GM06990 (cell line): ENCODE measurements at regions not wholly inside any gene's neighbourhood (a gene's known extent, or its start where the extent isn't known, plus 50 kb on each side); places are given as distances from the start of the nearest gene placed in this dataset.

Experiments
- DNase-seq: peaks from one replicate; pipeline ENCODE4 v3.0.0-alpha.2; 2011; ENCODE audit not compliant: insufficient read length; ENCODE audit errors: extremely low read depth
- H3K27me3 ChIP-seq: replicated peaks from 2 replicates; pipeline ENCODE4 v1.6.0; 2011; ENCODE audit warnings: low read length; ENCODE audit not compliant: control insufficient read depth, insufficient read depth
- H3K36me3 ChIP-seq: 2 replicates; pipeline ENCODE4 v1.5.1; 2011; ENCODE audit warnings: low read length; ENCODE audit not compliant: control insufficient read depth, insufficient read depth
- H3K4me3 ChIP-seq: replicated peaks from 2 replicates; pipeline ENCODE4 v1.5.1; 2011; ENCODE audit warnings: low read depth, mild to moderate bottlenecking, control low read depth, low read length
- TF ChIP-seq, protein P1 (sequence below): IDR thresholded peaks from 2 replicates; pipeline ENCODE4 v1.5.1; 2011; ENCODE audit warnings: low read length, control low read depth, mild to moderate bottlenecking, inconsistent platforms; ENCODE audit not compliant: insufficient read depth, poor library complexity, severe bottlenecking

DNA sequence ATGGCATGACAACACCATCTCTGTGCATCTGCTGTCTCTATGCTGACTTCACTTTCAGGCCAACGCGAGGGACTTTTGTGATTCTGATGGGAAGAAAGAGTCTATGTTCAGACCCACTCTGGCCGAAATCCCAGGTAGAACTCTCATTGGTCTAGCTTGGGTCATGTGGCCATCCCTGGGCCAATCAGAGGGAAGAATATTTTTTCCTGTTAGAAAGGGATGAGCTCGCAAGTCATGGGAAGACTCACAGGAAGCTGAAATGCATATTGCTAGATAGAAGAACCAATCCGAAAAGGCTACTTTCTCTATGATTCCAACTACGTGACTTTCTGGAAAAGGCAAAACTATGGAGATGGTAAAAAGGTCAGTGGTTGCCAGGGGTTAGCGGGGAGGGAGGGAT is 56.0 kb upstream of the LINC01488 start:
- Histone ChIP-seq H3K4me3 (no peak overlapping the region), H3K36me3 (no peaks in the 10 kb centered on the region), H3K27me3 (no peaks in the 10 kb centered on the region)
- DNase-seq = no peak
- TF ChIP-seq, protein P1, sequence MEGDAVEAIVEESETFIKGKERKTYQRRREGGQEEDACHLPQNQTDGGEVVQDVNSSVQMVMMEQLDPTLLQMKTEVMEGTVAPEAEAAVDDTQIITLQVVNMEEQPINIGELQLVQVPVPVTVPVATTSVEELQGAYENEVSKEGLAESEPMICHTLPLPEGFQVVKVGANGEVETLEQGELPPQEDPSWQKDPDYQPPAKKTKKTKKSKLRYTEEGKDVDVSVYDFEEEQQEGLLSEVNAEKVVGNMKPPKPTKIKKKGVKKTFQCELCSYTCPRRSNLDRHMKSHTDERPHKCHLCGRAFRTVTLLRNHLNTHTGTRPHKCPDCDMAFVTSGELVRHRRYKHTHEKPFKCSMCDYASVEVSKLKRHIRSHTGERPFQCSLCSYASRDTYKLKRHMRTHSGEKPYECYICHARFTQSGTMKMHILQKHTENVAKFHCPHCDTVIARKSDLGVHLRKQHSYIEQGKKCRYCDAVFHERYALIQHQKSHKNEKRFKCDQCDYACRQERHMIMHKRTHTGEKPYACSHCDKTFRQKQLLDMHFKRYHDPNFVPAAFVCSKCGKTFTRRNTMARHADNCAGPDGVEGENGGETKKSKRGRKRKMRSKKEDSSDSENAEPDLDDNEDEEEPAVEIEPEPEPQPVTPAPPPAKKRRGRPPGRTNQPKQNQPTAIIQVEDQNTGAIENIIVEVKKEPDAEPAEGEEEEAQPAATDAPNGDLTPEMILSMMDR = no peak

DNA sequence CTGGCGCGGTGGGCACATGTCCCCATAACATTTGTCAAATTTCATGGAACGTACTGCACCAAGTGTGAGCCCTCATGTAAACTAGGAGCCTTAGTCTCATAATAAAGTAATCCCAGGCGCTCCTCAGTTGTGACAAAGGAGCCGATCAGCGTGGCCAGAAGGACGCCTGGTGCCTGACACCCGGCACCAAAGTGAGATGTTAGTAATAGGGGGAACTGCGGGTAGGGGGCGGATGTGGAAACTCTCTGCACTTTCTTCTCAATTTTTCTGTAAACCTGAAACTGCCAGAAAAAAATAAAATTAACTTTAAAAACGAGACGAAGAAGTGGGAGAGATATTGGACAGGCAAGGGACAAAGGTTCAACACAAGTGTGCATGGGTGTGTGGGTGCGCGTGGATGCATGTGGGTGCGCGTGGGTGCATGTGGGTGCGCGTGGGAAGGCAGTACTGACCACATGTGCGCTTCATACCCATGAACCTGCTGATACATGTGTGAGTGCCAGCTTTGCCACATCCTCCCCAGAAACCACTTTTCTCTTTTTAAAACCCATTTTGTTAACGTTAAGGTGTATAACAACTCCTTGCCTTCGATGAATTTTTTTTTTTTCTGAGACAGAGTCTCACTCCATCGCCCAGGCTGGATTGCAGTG is 55.4 kb upstream of the LINC01488 start:
- H3K27me3 ChIP-seq = no peaks in the 10 kb centered on the region
- no peak for DNase-seq
- TF ChIP-seq, protein P1 = no peak
- no peaks in the 10 kb centered on the region for H3K36me3 ChIP-seq
- H3K4me3 ChIP-seq = no peak overlapping the region

DNA sequence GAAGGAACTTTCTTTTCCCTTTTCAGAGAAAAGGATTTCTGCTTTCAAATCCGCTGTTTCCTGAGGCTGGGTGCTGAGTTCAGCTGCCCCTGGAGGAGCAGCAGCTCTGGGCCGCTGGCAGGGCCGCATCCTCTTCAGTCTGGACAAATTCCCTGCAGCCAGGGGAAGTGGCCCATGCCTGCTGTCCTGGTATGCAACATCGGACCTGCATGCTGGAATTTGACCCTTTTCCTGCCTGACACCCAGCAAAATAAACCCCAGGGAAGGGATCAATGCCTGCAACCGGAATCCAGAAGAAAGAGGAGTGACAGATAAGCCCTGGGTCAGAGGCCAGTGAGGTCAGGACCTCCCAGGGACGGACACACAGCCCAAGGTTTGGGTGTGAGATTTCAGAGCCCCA is 54.1 kb upstream of the LINC01488 start:
- Histone ChIP-seq H3K27me3 (no peaks in the 10 kb centered on the region), H3K4me3 (no peak overlapping the region), H3K36me3 (no peaks in the 10 kb centered on the region)
- DNase-seq = no peak
- TF ChIP-seq, protein P1 = no peak

DNA sequence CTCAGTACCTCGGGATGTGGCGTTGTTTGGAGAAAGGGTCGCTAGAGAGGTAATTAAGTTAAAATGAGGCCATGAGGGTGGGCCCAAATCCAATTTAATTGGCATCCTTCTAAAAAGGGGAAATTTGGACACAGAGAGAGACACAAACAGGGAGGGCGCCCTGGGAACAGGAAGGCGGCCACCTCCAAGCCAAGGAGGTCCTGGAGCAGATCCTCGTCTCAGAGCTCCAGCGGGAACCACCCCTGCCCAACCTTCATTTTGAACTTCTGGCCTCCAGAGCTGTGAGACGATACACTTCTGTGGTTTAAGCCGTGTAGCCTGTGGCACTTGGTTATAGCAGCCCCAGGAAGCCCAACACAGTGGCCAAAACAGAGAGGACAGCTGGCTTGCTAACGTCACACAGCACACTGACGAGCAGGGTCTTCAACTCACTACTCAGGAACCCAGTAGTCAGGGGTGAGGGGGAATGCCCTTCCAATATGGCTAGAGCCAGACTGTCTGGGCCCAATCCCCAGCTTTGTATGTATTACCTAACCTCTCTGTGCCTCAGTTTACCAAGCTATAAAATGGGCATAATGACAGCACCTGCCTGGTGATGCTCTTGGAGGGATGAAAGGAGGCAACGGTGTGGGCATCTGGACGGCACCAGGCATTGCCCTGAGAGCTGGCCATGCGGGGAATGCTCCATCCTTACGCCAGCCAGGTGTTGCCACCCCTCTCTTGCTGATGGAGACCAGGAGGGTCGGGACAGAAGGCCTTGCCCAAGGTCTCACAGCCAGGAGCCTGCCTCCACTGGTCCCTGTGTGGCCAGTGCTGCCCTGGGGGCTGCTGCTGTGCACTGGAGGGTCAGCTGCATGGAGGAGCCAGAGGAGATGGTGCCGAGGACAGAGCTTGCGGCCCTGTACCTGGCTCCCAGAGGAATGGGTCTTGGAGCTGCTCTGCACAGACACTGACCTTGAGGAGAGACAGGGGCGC is 53.3 kb upstream of the LINC01488 start:
- H3K4me3 ChIP-seq = no peak overlapping the region
- H3K27me3 ChIP-seq = no peaks in the 10 kb centered on the region; the same call in 1 of the 2 replicates
- H3K36me3 ChIP-seq = no peaks in the 10 kb centered on the region
- DNase-seq = no peak
- TF ChIP-seq, protein P1 = no peak

DNA sequence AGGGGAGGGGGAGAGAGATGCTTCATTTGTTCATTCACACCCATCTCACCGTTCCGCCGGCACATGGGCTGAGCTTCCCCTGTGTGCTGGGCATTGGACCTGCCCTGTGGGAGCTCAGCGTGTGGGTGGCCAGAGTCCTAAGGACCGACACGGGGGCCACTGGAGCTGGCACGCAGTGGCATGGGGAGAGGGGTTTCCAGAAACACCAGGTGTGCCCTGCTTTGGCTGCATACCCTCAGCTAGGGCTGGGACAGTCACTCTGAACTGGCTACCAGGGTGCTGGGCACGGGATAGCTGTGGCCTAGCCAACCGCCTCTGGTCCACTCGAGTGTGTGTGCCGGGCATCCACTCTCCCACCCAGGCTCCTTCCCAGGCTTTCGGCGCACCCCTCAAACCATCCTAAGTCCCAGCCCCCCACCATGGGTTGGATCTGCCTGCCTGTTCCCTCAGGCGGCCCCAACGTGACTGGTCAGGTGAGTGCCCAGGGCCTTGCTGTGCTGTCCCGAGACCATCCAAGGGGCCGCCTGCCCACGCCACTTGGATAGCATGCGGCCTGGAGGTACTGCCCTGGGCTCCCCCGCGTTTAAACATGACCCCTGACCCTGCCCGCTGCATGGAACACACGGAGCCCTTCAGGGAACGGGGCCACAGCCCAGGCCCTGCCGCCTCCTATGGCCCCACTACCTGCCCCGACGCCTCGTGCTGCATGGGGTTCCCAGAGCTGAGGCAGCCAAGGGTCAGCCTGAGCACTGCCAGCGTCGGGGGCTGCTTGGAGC is 51.6 kb upstream of the LINC01488 start:
- no peak for DNase-seq
- H3K4me3 ChIP-seq = no peak overlapping the region
- H3K36me3 ChIP-seq = no peaks in the 10 kb centered on the region
- TF ChIP-seq, protein P1 = no peak
- no peaks in the 10 kb centered on the region; the same call in 1 of the 2 replicates for H3K27me3 ChIP-seq
